H1 (cell line): ENCODE measurements at regions not wholly inside any gene's neighbourhood (a gene's known extent, or its start where the extent isn't known, plus 50 kb on each side); places are given as distances from the start of the nearest gene placed in this dataset.

Source experiments
- CTCF ChIA-PET: fragments of 300-600 bp; sonication (Branson Sonifier 250); formaldehyde crosslinking; loops from one replicate; lab custom pipeline; 2021; ENCODE audit not compliant: partially characterized antibody; lab: Charles Lee
- POLR2A ChIA-PET: fragments of 300-600 bp; sonication (Branson Sonifier 250); formaldehyde crosslinking; loops from one replicate; lab custom pipeline; 2021; ENCODE audit warnings: inconsistent platforms; ENCODE audit not compliant: partially characterized antibody; lab: Charles Lee
- DNase-seq, 2 experiments: peaks; one replicate each; pipeline versions ENCODE4 v3.0.0 to v3.0.0-alpha.2; 2010 to 2022; ENCODE audit warnings: low spot score in 2 of 2, low read depth in 1 of 2, mixed read lengths in 1 of 2
- FAIRE-seq: peaks from 2 replicates; lab custom pipeline; 2011; peaks lifted over from hg19 to GRCh38; lab: Jason Lieb, UNC
- H2AFZ ChIP-seq: 2 replicates; pipeline ENCODE4 v1.8.1; 2012; ENCODE audit warnings: low read length, inconsistent platforms
- H2AK5ac ChIP-seq: 2 replicates; pipeline ENCODE4 v1.6.1; 2013; ENCODE audit warnings: low read depth, low read length
- H2BK120ac ChIP-seq: replicated peaks from 2 replicates; pipeline ENCODE3; 2013; ENCODE audit warnings: low read depth, low read length, inconsistent platforms
- H2BK12ac ChIP-seq: 2 replicates; pipeline ENCODE4 v1.6.1; 2013; ENCODE audit warnings: low read depth, low read length
- H2BK15ac ChIP-seq: 2 replicates; pipeline ENCODE4 v1.6.1; 2013; ENCODE audit warnings: low read length
- H2BK20ac ChIP-seq: 2 replicates; pipeline ENCODE4 v1.6.1; 2013; ENCODE audit warnings: low read length
- H2BK5ac ChIP-seq: 2 replicates; pipeline ENCODE4 v1.6.1; 2013; ENCODE audit warnings: low read depth, low read length
- H3K14ac ChIP-seq: 2 replicates; pipeline ENCODE4 v1.6.1; 2013; ENCODE audit warnings: inconsistent platforms; ENCODE audit not compliant: insufficient read length
- H3K18ac ChIP-seq: 2 replicates; pipeline ENCODE4 v1.6.1; 2013; ENCODE audit warnings: low read length; ENCODE audit errors: extremely low read depth
- H3K23ac ChIP-seq: 2 replicates; pipeline ENCODE4 v1.6.1; 2013; ENCODE audit warnings: inconsistent platforms; ENCODE audit not compliant: insufficient read length
- H3K23me2 ChIP-seq: 2 replicates; pipeline ENCODE4 v1.6.1; 2013; ENCODE audit warnings: low read depth, low read length
- H3K27ac ChIP-seq: 2 replicates; pipeline ENCODE4 v1.6.1; 2011; ENCODE audit warnings: low read depth, low read length, inconsistent platforms
- H3K27me3 ChIP-seq, 4 experiments: replicated peaks in 1 of 4; 1 replicate in 1 of 4; 2 replicates in 3 of 4; pipeline versions ENCODE4 v1.6.1 to v1.8.1; 2011 to 2013; ENCODE audit warnings: low read length in 3 of 4, mild to moderate bottlenecking in 3 of 4, inconsistent platforms in 2 of 4, mixed read lengths in 2 of 4, moderate library complexity in 1 of 4; ENCODE audit not compliant: control insufficient read depth in 3 of 4, insufficient read depth in 3 of 4; ENCODE audit errors: extremely low read depth in 1 of 4
- H3K36me3 ChIP-seq, 4 experiments: 2 replicates each; pipeline versions ENCODE4 v1.6.1 to v1.8.1; 2011 to 2013; ENCODE audit warnings: mild to moderate bottlenecking in 4 of 4, low read length in 3 of 4, moderate library complexity in 2 of 4, control low read depth in 1 of 4, inconsistent platforms in 1 of 4; ENCODE audit not compliant: insufficient read depth in 4 of 4, control insufficient read depth in 2 of 4
- H3K4ac ChIP-seq: replicated peaks from 2 replicates; pipeline ENCODE3; 2013; ENCODE audit warnings: low read length, low read depth, mixed read lengths, inconsistent platforms; ENCODE audit not compliant: insufficient read length
- H3K4me1 ChIP-seq, 4 experiments: replicated peaks in 1 of 4; 1 replicate in 1 of 4; 2 replicates in 3 of 4; pipeline versions ENCODE4 v1.6.1 to v1.8.1; 2011 to 2013; ENCODE audit warnings: low read length in 3 of 4, inconsistent platforms in 2 of 4, mixed read lengths in 1 of 4; ENCODE audit not compliant: insufficient read depth in 4 of 4, control insufficient read depth in 3 of 4
- H3K4me2 ChIP-seq, 2 experiments: 2 replicates each; pipeline versions ENCODE4 v1.6.1 to v1.8.1; 2011 to 2013; ENCODE audit warnings: low read depth in 2 of 2, low read length in 2 of 2, control low read depth in 1 of 2, inconsistent platforms in 1 of 2, mild to moderate bottlenecking in 1 of 2; ENCODE audit not compliant: insufficient read depth in 1 of 2
- H3K4me3 ChIP-seq, 4 experiments: fragments of 200-600, 300-600 bp in 1 of 4; sonication (generic), shearing (Covaris generic), sonication (Bioruptor Twin) in 1 of 4; 2 replicates each; pipeline versions ENCODE4 v1.5.1 to v1.8.1; 2011 to 2016; ENCODE audit warnings: low read length in 4 of 4, low read depth in 3 of 4, control low read depth in 2 of 4, inconsistent platforms in 2 of 4, mild to moderate bottlenecking in 2 of 4, mixed read lengths in 1 of 4, moderate library complexity in 1 of 4; ENCODE audit not compliant: insufficient read depth in 2 of 4; ENCODE audit errors: extremely low read depth in 1 of 4
- H3K56ac ChIP-seq: replicated peaks from 2 replicates; pipeline ENCODE3; 2013; ENCODE audit warnings: low read depth, mild to moderate bottlenecking, mixed read lengths, low read length, inconsistent platforms; ENCODE audit not compliant: insufficient read length
- H3K79me1 ChIP-seq: 2 replicates; pipeline ENCODE4 v1.6.1; 2013; ENCODE audit warnings: low read depth, low read length, control low read depth
- H3K79me2 ChIP-seq, 2 experiments: 2 replicates each; pipeline versions ENCODE4 v1.6.1 to v1.8.1; 2012 to 2013; ENCODE audit warnings: low read length in 2 of 2, mild to moderate bottlenecking in 2 of 2, inconsistent platforms in 1 of 2; ENCODE audit not compliant: insufficient read depth in 2 of 2, control insufficient read depth in 1 of 2
- H3K9ac ChIP-seq, 4 experiments: replicated peaks in 1 of 4; 1 replicate in 1 of 4; 2 replicates in 3 of 4; pipeline versions ENCODE4 v1.6.1 to v1.8.1; 2011 to 2013; ENCODE audit warnings: low read depth in 3 of 4, low read length in 3 of 4, control low read depth in 2 of 4, mild to moderate bottlenecking in 2 of 4, moderate library complexity in 2 of 4, inconsistent platforms in 1 of 4; ENCODE audit errors: extremely low read depth in 1 of 4
- H3K9me3 ChIP-seq, 2 experiments: 2 replicates each; pipeline versions ENCODE4 v1.6.1 to v1.8.1; 2012 to 2013; ENCODE audit warnings: mild to moderate bottlenecking in 2 of 2, moderate library complexity in 2 of 2, control low read depth in 1 of 2, inconsistent platforms in 1 of 2, low read depth in 1 of 2, low read length in 1 of 2, mixed read lengths in 1 of 2; ENCODE audit not compliant: insufficient read depth in 2 of 2
- H4K20me1 ChIP-seq, 2 experiments: replicated peaks in 1 of 2; 2 replicates each; pipeline versions ENCODE3 to v1.8.1; 2011 to 2013; ENCODE audit warnings: inconsistent platforms in 2 of 2, low read length in 2 of 2, mild to moderate bottlenecking in 1 of 2; ENCODE audit not compliant: insufficient read depth in 2 of 2, control insufficient read depth in 1 of 2
- H4K5ac ChIP-seq: 2 replicates; pipeline ENCODE4 v1.6.1; 2013; ENCODE audit warnings: low read length, low read depth, mixed read lengths, inconsistent platforms; ENCODE audit not compliant: insufficient read length
- H4K8ac ChIP-seq: 2 replicates; pipeline ENCODE4 v1.8.0; 2013; ENCODE audit warnings: mild to moderate bottlenecking, moderate library complexity, low read length, inconsistent platforms; ENCODE audit not compliant: insufficient read depth; ENCODE audit errors: extremely low read depth
- H4K91ac ChIP-seq: replicated peaks from 2 replicates; pipeline ENCODE3; 2013; ENCODE audit warnings: low read length, mixed read lengths, inconsistent platforms; ENCODE audit not compliant: insufficient read length
- CTCF ChIP-seq, 3 experiments: IDR thresholded peaks; 1 replicate in 2 of 3; 2 replicates in 1 of 3; pipeline versions ENCODE4 v1.5.1 to v1.6.1; 2011; ENCODE audit warnings: low read length in 3 of 3, mild to moderate bottlenecking in 3 of 3, inconsistent platforms in 2 of 3, low read depth in 1 of 3, moderate library complexity in 1 of 3; ENCODE audit not compliant: insufficient read depth in 1 of 3; ENCODE audit errors: control extremely low read depth in 1 of 3
- EZH2 ChIP-seq: fragments of 200-600 bp; sonication (generic); IDR thresholded peaks from 2 replicates; pipeline ENCODE4 v1.7.1; 2012; ENCODE audit warnings: low read depth, mild to moderate bottlenecking, moderate library complexity, low read length, inconsistent platforms; ENCODE audit not compliant: severe bottlenecking
- JUN ChIP-seq: IDR thresholded peaks from 2 replicates; pipeline ENCODE4 v1.6.1; 2011; ENCODE audit warnings: low read depth, mild to moderate bottlenecking, improper control_type of control experiment, low read length
- MAX ChIP-seq: IDR thresholded peaks from 2 replicates; pipeline ENCODE4 v1.6.1; 2012; ENCODE audit warnings: inconsistent platforms
- NRF1 ChIP-seq: IDR thresholded peaks from 2 replicates; pipeline ENCODE4 v1.6.1; 2011; ENCODE audit warnings: mild to moderate bottlenecking, low read depth, low read length, improper control_type of control experiment
- RNF2 ChIP-seq: fragments of 200-900, 300-1000 bp; sonication (generic); IDR thresholded peaks from 2 replicates; pipeline ENCODE4 v1.7.1; 2016; ENCODE audit warnings: borderline replicate concordance, low read depth, mild to moderate bottlenecking, antibody characterized with exemption, low read length; ENCODE audit not compliant: poor library complexity, severe bottlenecking; ENCODE audit errors: missing control alignments
- TBP ChIP-seq: IDR thresholded peaks from 2 replicates; pipeline ENCODE4 v1.6.1; 2011; ENCODE audit warnings: low read depth, low read length, improper control_type of control experiment
- TCF12 ChIP-seq: IDR thresholded peaks from 2 replicates; pipeline ENCODE4 v1.6.1; 2011; ENCODE audit warnings: low read depth, mild to moderate bottlenecking, low read length
- YY1 ChIP-seq: IDR thresholded peaks from 2 replicates; pipeline ENCODE4 v1.6.1; 2011; ENCODE audit warnings: low read depth, mild to moderate bottlenecking, low read length
- ZNF274 ChIP-seq: IDR thresholded peaks from 2 replicates; pipeline ENCODE4 v1.7.0; 2012; ENCODE audit warnings: low read length, borderline replicate concordance; ENCODE audit errors: extremely low read depth
- WGBS, 2 experiments: shearing (Covaris generic) in 1 of 2; methylation state at CpG; one replicate each; pipeline versions ENCODE4 v1.1.6 to v1.1.7; 2013 to 2015; ENCODE audit warnings: low lambda C conversion rate in 2 of 2, mixed read lengths in 2 of 2, inconsistent platforms in 1 of 2, low coverage in 1 of 2, missing lambda C conversion rate in 1 of 2; ENCODE audit not compliant: insufficient replicate concordance in 2 of 2, insufficient coverage in 1 of 2, insufficient read length in 1 of 2; ENCODE audit errors: extremely low coverage in 1 of 2, missing lambda C conversion rate in 1 of 2; 5-methylcytosine and 5-hydroxymethylcytosine counted together

DNA sequence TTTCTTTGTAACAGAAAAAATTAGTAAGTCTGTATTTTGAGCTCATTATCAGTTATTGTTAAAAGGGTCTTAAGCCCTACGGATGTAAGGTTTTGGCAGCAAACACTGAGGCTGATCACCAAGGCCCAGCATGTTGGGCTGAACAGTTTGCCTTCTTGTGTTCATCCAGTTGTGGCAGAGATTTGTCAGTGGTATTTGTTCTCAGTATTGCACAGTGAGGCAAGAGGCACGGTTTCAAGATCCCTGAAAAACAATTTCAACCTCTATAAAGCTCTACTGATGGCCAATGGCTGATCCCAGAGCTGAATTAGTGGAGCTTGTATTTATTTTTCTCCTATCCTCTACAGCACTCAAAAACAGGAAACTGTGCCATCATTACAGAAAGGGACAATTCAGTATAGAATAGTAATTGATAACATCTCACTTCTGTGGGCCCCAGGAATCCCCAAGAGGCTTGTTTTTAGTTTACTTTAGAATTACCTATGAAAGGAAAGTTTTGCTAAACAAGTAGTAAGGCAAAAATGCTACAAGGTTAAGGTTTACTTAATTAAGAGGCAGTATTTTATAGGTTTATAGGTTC lies 191.8 kb upstream of the RAB4A start:
- FAIRE-seq: no peak

More for the DNA sequence above, 191.8 kb upstream of the RAB4A start:
- H3K14ac ChIP-seq: no peak overlapping the region
- H3K18ac ChIP-seq: no peak overlapping the region
- H3K56ac ChIP-seq: no peak overlapping the region
- no peaks in the 10 kb centered on the region for H3K4me1 ChIP-seq
- H4K20me1 ChIP-seq: no peaks in the 10 kb centered on the region
- no peak overlapping the region for H2BK20ac ChIP-seq
- no peaks in the 10 kb centered on the region for H3K79me2 ChIP-seq
- no peaks in the 10 kb centered on the region for H3K79me1 ChIP-seq
- H3K4me2 ChIP-seq: no peak overlapping the region
- no peak overlapping the region for H2BK15ac ChIP-seq
- no peak overlapping the region for H2BK5ac ChIP-seq
- H3K4ac ChIP-seq: no peak overlapping the region
- TF ChIP-seq MAX (no peak), JUN (no peak), ZNF274 (no peak), TBP (no peak), NRF1 (no peak), RNF2 (no peak), CTCF (IDR thresholded peaks at IDR 0.05; ENCODE audit: control extremely low read depth in 1 of 3, insufficient read depth in 1 of 3, low read depth in 1 of 3, low read length in 3 of 3) (no peak), YY1 (no peak), TCF12 (no peak), EZH2 (no peak)
- H3K27me3 ChIP-seq: no peaks in the 10 kb centered on the region
- H2AK5ac ChIP-seq: no peak overlapping the region
- no peak for DNase-seq
- H2BK120ac ChIP-seq: no peak overlapping the region
- ChIA-PET CTCF (interaction anchor here (0.9 to 1.2 kb wide), 2 partner anchors 21 to 288 kb away, joined by 3 read pairs; no protein-coding TSS in a partner anchor), POLR2A (no interaction called here)
- 81% methylated on average over 2 of the region's 2 CpGs; no CpG with 5 or more reads in 1 of the 2 experiments for WGBS, 2 experiments
- no peak overlapping the region for H3K9ac ChIP-seq
- no peak overlapping the region for H2AFZ ChIP-seq
- no peak overlapping the region for H4K8ac ChIP-seq
- H3K23me2 ChIP-seq: peaks cover 2% of the 10 kb centered on the region; the same call in 1 of the 2 replicates
- no peak overlapping the region for H2BK12ac ChIP-seq
- no peak overlapping the region for H3K4me3 ChIP-seq
- no peak overlapping the region for H4K91ac ChIP-seq
- H3K9me3 ChIP-seq: peaks cover 12 to 16% of the 10 kb centered on the region in 2 experiments
- no peak overlapping the region for H4K5ac ChIP-seq
- H3K27ac ChIP-seq: no peak overlapping the region
- no peaks in the 10 kb centered on the region for H3K36me3 ChIP-seq
- no peak overlapping the region for H3K23ac ChIP-seq
